K562 (cell line): ENCODE measurements at regions not wholly inside any gene's neighbourhood (a gene's known extent, or its start where the extent isn't known, plus 50 kb on each side); places are given as distances from the start of the nearest gene placed in this dataset.

ENCODE experiments used
- CEBPB ChIP-seq: fragments of 450-650 bp; IDR thresholded peaks from 2 replicates; pipeline ENCODE4 v1.6.1; 2016; ENCODE audit warnings: missing genetic modification characterization, missing compliant biosample characterization
- CTCF ChIP-seq, 3 experiments: IDR thresholded peaks in 2 of 3; conservative IDR thresholded peaks in 1 of 3; 2 replicates each; pipeline ENCODE4 v1.5.1; 2011 to 2012; ENCODE audit warnings: low read length in 3 of 3, mild to moderate bottlenecking in 3 of 3, control low read depth in 2 of 3, improper control_type of control experiment in 1 of 3, inconsistent platforms in 1 of 3, low read depth in 1 of 3, mixed read lengths in 1 of 3, moderate library complexity in 1 of 3; ENCODE audit not compliant: insufficient read depth in 2 of 3
- MAFK ChIP-seq: IDR thresholded peaks from 2 replicates; pipeline ENCODE4 v1.6.1; 2011; ENCODE audit warnings: low read length, improper control_type of control experiment
- MAZ ChIP-seq, 2 experiments: fragments of 450-650 bp in 1 of 2; sonication (generic) in 1 of 2; formaldehyde crosslinking; IDR thresholded peaks in 1 of 2; conservative IDR thresholded peaks in 1 of 2; 2 replicates each; pipeline versions ENCODE4 v1.4.0 to v1.5.0; 2020; ENCODE audit warnings: mild to moderate bottlenecking in 1 of 2, missing genetic modification reagents in 1 of 2
- MLLT1 ChIP-seq, 2 experiments: fragments of 450-650 bp; IDR thresholded peaks; 2 replicates each; pipeline ENCODE4 v1.6.1; 2016
- RCOR1 ChIP-seq, 2 experiments: IDR thresholded peaks; 2 replicates each; pipeline ENCODE4 v1.6.1; 2012; ENCODE audit warnings: low read depth in 2 of 2, low read length in 2 of 2, borderline replicate concordance in 1 of 2, improper control_type of control experiment in 1 of 2
- TF ChIP-seq, protein P1 (sequence below): sonication (generic); formaldehyde crosslinking; IDR thresholded peaks from 2 replicates; pipeline ENCODE4 v1.8.1; 2023; ENCODE audit warnings: mild to moderate bottlenecking, missing genetic modification reagents
- TF ChIP-seq, protein P2 (sequence below), 2 experiments: fragments of 450-650 bp in 1 of 2; sonication (generic) in 1 of 2; formaldehyde crosslinking in 1 of 2; IDR thresholded peaks in 1 of 2; conservative IDR thresholded peaks in 1 of 2; 2 replicates each; pipeline versions ENCODE4 v1.6.1 to v1.8.1; 2016 to 2023; ENCODE audit warnings: mild to moderate bottlenecking in 2 of 2, moderate library complexity in 2 of 2, inconsistent platforms in 1 of 2, missing genetic modification reagents in 1 of 2

DNA sequence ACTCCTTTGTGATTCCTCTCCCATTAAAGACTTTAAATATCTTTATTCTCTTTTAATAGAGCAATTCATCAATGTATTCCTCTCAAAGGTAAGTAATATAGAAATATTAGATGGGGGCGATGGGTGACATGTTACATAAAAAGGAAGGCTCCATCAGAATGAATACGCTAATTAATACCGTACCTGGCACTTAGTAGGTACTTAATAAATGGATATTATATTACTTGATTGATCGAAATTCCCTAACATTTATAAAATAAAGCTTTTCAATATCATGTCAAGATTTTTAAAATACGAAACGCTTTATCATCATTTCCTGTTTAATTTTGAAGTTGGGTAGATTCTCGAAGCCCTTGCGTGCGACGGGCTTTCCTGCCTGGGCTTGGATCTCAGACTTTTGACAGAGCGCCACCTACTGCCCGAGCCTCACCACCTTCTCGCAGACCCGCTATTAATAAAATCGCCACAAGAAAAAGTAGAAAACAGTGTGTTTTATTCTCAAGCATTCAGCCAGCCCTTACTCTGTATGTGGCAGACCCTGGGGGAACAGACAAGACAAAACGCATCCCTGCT lies 99.4 kb downstream of the C5orf15 start:
- TF ChIP-seq, protein P1, sequence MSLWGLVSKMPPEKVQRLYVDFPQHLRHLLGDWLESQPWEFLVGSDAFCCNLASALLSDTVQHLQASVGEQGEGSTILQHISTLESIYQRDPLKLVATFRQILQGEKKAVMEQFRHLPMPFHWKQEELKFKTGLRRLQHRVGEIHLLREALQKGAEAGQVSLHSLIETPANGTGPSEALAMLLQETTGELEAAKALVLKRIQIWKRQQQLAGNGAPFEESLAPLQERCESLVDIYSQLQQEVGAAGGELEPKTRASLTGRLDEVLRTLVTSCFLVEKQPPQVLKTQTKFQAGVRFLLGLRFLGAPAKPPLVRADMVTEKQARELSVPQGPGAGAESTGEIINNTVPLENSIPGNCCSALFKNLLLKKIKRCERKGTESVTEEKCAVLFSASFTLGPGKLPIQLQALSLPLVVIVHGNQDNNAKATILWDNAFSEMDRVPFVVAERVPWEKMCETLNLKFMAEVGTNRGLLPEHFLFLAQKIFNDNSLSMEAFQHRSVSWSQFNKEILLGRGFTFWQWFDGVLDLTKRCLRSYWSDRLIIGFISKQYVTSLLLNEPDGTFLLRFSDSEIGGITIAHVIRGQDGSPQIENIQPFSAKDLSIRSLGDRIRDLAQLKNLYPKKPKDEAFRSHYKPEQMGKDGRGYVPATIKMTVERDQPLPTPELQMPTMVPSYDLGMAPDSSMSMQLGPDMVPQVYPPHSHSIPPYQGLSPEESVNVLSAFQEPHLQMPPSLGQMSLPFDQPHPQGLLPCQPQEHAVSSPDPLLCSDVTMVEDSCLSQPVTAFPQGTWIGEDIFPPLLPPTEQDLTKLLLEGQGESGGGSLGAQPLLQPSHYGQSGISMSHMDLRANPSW (CRISPR knock-in tag), result no peak
- TF ChIP-seq MAFK (no peak), RCOR1 (IDR thresholded peaks at IDR 0.05; ENCODE audit: borderline replicate concordance in 1 of 2, low read depth in 2 of 2, low read length in 2 of 2) (no peak), CTCF (IDR thresholded peaks at IDR 0.05 in 2 of 3, conservative IDR thresholded peaks at IDR 0.05 in 1 of 3; ENCODE audit: insufficient read depth in 2 of 3, low read depth in 1 of 3, low read length in 3 of 3) (peak; percentile 84 to 88 (median 86)), MLLT1 (IDR thresholded peaks at IDR 0.05) (no peak), CEBPB (tag) (no peak), MAZ (CRISPR knock-in tag; conservative IDR thresholded peaks at IDR 0.05 in 1 of 2, IDR thresholded peaks at IDR 0.05 in 1 of 2) (no peak)
- TF ChIP-seq, protein P2, sequence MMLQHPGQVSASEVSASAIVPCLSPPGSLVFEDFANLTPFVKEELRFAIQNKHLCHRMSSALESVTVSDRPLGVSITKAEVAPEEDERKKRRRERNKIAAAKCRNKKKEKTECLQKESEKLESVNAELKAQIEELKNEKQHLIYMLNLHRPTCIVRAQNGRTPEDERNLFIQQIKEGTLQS (IDR thresholded peaks at IDR 0.05), result no peak
- TF ChIP-seq, protein P2 (CRISPR knock-in tag; conservative IDR thresholded peaks at IDR 0.05), result no peak
